Activated T-cell treated with anti-CD3 and anti-CD28 coated beads for 48 hours (primary cell): ENCODE measurements at regions not wholly inside any gene's neighbourhood (a gene's known extent, or its start where the extent isn't known, plus 50 kb on each side); places are given as distances from the start of the nearest gene placed in this dataset.
A peak's percentile ranks its signal among the peaks of the same experiment; 100 is the strongest.

Experiments used
- DNase-seq: peaks from one replicate; pipeline ENCODE4 v3.0.0-alpha.2; 2020; ENCODE audit warnings: low read depth

- DNase-seq = no peak
These were observed 146.5 kb downstream of the SYK start for GRCh38 chr9:90948156-90948555.

DNA sequence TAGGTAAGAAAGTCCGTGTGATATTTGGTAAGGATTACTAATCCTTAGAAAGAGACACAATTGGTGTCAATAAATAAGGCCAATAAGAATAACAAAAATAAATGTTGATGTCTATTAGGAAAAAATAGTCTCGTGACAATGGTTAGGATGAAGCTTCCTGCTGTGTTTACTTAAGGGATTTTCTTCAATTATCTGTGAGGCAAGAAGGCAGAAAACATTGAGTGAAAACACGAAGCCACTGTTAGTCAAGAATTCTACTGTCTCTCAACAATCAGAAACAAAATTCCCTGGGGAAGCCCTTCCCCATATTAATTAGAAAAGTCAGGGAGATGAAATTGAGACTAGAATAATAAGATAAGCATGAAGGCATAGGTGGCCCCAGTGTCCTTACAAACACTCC is 149.0 kb downstream of the SYK start:
- DNase-seq = no peak

GRCh38 chr9:90953200-90953599 is 151.6 kb downstream of the SYK start:
- no peak for DNase-seq

DNA sequence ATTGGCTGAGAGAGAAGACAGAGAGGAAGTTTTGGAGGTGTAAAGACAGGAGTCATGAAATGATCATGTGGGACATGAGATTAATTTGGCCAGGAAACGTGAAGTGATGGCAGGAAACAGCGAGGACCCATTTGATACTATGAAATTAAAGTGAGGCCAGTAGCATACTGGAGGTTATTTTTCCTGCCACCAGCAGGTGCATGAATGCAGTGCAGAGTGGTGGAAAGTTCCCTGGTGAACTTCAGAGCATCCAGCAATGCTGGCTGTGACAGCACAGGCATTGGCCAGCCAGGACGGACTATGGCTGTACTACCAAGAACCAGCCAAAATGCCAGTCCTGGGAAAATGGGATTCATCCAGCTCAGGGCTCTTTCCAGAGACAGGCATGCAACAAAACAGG is 152.2 kb downstream of the SYK start:
- DNase-seq = no peak

GRCh38 chr9:90956026-90956810 is 154.6 kb downstream of the SYK start:
- no peak for DNase-seq

GRCh38 chr9:90958328-90958727 is 156.7 kb downstream of the SYK start:
- DNase-seq = no peak

DNA sequence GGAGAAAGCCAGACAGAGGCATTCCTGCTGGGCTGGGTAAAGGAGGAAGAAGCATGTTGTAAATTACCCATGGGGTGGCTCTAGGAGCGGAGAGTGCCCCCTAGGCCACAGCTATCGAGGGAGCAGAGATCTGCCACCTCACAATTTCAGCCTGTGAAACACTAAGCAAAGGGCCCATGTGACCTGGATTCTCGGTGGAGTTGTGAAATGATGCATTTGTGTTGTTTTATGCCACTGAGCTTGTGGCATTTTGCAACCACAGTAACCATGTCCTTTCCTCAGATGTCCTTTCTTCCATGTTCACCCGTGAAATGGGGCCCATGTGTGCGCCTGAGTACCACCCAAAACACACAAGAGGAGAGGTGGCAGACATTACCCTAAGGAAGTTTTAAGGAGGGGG is 159.3 kb downstream of the SYK start:
- DNase-seq = no peak

DNA sequence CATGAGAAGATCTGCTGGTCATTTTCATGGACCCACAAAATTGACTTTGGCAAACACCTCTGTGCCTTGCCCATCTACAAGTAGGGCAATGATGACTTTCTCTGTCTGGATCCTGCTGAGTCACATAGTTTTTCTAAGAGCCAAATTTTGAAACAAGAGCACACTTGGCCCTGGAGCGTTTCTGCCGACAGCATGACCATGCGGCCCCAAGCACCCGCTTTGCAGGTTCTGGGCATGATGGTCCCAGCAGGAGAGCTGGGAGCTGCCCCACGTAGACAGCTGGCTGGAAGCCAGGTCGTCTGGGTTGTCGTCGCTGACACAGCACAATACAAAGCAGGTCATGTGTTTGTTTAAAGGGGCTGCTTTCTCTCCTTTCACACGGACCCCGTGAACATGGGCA is 159.8 kb downstream of the SYK start:
- DNase-seq = no peak

GRCh38 chr9:90964101-90965020 is 162.7 kb downstream of the SYK start:
- no peak for DNase-seq

DNA sequence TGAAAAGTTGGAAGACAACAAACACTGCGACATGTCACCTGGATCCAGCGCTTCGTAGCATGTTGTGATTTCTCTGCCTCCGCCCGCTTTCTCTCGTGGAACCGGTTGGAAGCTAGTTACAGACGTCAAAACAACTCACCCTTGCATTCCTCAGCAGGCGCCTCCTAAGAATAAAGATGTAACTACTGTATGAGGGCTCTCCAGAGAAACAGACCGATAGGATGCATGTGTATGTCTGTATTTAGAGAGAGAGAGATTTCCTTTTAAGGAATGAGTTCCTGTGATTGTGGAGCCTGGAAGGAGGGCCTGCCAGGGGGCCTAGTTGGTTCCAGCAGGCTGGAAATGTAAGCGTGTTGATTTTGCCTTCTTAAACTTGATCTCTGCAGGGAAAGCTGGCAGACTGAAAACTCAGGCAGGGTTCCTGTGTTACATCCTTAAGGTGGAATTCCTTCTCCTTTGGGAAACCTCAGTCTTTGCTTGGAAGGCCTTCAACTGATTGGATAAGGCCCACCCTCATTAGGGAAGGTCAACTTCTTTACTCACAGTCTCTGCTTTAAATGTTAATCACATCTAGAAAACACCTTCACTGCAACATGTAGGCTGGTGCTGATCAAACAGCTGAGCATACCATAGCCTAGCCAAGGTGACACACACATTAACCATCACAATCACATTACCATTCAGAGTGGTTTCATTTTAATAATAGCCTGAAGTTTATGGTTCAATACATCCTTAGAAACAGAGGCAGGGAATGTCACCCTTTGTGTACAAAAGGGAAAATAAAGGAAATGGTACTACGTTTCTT is 163.8 kb downstream of the SYK start:
- DNase-seq = no peak

- DNase-seq = no peak
These were observed 164.3 kb downstream of the SYK start for GRCh38 chr9:90966031-90966290.

- peak; percentile 51 for DNase-seq
These were observed 165.0 kb downstream of the SYK start for GRCh38 chr9:90966480-90967144.

DNA sequence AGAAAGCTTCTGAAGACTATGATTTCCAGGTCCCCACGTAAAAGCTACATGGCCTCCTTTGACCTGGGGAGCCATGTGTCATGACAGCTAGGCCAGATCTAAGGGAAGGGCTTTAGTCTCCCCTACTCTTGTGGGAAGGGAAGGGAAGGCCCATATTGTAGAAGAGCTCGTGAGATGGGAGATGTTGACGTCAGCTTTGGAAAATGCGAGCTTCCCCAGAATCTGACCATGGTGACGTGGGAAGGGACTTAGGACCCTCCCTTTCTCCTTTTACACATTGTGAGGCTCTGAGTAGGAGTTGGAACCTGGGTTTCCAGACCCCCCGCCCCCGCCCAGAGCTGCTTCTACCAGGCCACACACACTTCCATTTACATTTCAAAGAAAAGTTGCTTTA is 165.5 kb downstream of the SYK start:
- DNase-seq = no peak

GRCh38 chr9:90969021-90969675 is 167.5 kb downstream of the SYK start:
- DNase-seq = no peak

- no peak for DNase-seq
These were observed 169.0 kb downstream of the SYK start for GRCh38 chr9:90970608-90971007.

DNA sequence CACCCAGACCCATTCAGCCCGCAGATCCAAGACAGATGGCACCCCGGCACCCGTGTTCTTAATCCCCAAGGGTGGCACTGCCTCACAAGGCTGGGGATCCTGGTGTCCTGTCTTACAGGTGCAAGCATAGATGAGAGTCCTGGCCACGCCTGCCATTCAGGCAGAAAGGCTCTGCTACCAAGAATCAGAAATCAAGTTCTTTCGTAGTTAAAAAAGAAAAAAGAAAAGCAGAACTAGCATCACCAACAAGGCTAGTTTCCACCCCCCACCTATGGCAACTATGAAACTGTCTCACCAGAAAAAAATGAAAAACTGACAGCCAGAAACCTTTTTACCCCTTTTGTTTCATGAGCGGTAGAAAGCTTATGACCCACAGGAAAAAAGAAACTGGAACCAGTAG is 170.4 kb downstream of the SYK start:
- DNase-seq = no peak

DNA sequence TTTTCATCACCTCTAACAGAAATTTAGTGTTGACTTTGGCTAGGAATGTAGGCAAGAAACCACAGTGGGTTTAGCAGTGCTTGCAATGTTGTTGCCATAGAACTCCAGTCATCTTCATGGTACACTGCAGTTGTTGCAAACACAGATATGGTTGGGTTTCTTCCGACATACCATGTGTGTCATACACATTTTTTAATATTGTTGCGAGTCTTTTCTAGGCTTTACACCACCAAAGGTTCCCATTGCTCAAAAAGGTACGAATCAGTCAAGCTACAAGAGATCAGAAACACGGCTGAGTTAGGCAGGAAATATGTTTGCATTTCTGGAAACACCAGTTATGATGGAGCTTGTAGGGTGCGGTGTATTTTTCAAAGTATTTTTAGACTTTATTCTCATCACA is 172.4 kb downstream of the SYK start:
- DNase-seq = no peak

GRCh38 chr9:90974643-90975245 is 173.1 kb downstream of the SYK start:
- DNase-seq = no peak

DNA sequence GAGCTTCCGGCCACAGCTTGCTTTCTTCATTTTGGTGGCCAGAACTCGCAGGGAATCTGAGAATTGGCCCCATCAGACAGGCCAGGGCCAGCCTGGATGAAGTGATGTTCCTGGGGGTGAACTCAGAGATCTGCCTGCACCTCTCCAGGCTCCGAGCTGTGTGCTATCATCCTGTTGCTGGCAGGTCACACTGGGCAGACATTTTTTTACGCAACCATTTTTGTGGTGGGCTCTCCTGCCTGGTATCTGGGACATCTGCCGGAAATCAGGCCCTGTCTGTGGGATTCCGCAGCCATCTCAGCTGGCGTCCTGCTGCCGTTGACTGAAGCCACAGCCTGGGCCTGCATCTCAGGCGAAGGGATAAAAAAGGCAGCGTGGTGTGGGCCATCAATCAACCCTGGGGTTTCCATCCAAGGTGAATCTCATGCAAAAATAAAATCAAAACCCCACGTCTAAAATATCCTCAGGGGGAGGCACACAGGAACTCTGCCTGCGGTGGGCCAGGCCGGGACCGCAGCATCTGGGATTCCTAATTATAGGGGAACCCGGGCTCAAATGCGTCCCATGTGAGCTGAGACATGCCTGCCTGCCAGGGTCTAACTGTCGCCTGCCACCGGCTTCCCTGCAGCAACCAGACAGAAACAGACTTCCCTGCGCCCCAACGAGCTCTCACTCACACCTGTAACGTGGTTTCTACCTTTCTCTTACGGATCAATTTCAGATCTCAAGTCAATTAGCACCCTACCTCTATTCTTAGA is 174.3 kb downstream of the SYK start:
- DNase-seq = no peak

- DNase-seq = no peak
These were observed 177.5 kb downstream of the SYK start for GRCh38 chr9:90979138-90979551.
